ENCODE measurements at regions not wholly inside any gene's neighbourhood (a gene's known extent, or its start where the extent isn't known, plus 50 kb on each side); places are given as distances from the start of the nearest gene placed in this dataset.

DNA sequence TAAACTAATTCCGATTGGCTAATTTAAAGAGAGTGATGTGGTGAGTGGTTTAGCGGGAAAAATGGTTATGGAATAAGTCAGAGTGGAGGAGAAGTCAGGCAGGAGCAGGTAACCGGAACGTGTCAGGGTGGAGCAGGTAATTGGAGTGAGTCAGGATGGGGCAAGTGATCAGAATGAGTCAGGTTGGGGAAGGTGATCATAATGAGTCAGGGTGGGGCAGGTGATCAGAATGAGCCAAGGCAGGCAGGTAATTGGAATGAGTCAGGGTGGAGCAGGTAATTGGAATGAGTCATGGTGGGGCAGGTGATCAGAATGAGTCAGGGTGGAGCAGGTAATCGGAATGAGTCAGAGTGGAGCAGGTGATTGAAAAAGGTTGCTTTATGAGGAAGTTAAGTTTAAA is 101.4 kb downstream of the TMEM167A start:
- TF ChIP-seq, protein P1, sequence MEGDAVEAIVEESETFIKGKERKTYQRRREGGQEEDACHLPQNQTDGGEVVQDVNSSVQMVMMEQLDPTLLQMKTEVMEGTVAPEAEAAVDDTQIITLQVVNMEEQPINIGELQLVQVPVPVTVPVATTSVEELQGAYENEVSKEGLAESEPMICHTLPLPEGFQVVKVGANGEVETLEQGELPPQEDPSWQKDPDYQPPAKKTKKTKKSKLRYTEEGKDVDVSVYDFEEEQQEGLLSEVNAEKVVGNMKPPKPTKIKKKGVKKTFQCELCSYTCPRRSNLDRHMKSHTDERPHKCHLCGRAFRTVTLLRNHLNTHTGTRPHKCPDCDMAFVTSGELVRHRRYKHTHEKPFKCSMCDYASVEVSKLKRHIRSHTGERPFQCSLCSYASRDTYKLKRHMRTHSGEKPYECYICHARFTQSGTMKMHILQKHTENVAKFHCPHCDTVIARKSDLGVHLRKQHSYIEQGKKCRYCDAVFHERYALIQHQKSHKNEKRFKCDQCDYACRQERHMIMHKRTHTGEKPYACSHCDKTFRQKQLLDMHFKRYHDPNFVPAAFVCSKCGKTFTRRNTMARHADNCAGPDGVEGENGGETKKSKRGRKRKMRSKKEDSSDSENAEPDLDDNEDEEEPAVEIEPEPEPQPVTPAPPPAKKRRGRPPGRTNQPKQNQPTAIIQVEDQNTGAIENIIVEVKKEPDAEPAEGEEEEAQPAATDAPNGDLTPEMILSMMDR (IDR thresholded peaks at IDR 0.05 in 2 of 3, conservative IDR thresholded peaks at IDR 0.05 in 1 of 3; ENCODE audit: borderline replicate concordance in 1 of 3, insufficient read depth in 1 of 3, low read depth in 2 of 3, low read length in 2 of 3), result no peak
- TF ChIP-seq EGR1 (IDR thresholded peaks at IDR 0.05; ENCODE audit: low read depth) (no peak), ZNF274 (IDR thresholded peaks at IDR 0.05; ENCODE audit: low read depth, low read length) (no peak)
- TF ChIP-seq, protein P2, sequence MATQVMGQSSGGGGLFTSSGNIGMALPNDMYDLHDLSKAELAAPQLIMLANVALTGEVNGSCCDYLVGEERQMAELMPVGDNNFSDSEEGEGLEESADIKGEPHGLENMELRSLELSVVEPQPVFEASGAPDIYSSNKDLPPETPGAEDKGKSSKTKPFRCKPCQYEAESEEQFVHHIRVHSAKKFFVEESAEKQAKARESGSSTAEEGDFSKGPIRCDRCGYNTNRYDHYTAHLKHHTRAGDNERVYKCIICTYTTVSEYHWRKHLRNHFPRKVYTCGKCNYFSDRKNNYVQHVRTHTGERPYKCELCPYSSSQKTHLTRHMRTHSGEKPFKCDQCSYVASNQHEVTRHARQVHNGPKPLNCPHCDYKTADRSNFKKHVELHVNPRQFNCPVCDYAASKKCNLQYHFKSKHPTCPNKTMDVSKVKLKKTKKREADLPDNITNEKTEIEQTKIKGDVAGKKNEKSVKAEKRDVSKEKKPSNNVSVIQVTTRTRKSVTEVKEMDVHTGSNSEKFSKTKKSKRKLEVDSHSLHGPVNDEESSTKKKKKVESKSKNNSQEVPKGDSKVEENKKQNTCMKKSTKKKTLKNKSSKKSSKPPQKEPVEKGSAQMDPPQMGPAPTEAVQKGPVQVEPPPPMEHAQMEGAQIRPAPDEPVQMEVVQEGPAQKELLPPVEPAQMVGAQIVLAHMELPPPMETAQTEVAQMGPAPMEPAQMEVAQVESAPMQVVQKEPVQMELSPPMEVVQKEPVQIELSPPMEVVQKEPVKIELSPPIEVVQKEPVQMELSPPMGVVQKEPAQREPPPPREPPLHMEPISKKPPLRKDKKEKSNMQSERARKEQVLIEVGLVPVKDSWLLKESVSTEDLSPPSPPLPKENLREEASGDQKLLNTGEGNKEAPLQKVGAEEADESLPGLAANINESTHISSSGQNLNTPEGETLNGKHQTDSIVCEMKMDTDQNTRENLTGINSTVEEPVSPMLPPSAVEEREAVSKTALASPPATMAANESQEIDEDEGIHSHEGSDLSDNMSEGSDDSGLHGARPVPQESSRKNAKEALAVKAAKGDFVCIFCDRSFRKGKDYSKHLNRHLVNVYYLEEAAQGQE (IDR thresholded peaks at IDR 0.05; ENCODE audit: low read depth), result no peak
- TF ChIP-seq, protein P3, sequence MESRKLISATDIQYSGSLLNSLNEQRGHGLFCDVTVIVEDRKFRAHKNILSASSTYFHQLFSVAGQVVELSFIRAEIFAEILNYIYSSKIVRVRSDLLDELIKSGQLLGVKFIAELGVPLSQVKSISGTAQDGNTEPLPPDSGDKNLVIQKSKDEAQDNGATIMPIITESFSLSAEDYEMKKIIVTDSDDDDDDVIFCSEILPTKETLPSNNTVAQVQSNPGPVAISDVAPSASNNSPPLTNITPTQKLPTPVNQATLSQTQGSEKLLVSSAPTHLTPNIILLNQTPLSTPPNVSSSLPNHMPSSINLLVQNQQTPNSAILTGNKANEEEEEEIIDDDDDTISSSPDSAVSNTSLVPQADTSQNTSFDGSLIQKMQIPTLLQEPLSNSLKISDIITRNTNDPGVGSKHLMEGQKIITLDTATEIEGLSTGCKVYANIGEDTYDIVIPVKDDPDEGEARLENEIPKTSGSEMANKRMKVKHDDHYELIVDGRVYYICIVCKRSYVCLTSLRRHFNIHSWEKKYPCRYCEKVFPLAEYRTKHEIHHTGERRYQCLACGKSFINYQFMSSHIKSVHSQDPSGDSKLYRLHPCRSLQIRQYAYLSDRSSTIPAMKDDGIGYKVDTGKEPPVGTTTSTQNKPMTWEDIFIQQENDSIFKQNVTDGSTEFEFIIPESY (IDR thresholded peaks at IDR 0.05; ENCODE audit: extremely low read depth, insufficient replicate concordance, low read length), result peak; percentile 7
